BE2C (cell line): ENCODE measurements at regions not wholly inside any gene's neighbourhood (a gene's known extent, or its start where the extent isn't known, plus 50 kb on each side); places are given as distances from the start of the nearest gene placed in this dataset.

Experiments used
- DNase-seq: peaks from one replicate; pipeline ENCODE4 v3.0.0-alpha.2; 2020
- H3K27me3 ChIP-seq: fragments of 250-450 bp; sonication (Bioruptor Pico); 2 replicates; pipeline ENCODE4 v1.5.1; 2020; ENCODE audit warnings: mild to moderate bottlenecking
- H3K36me3 ChIP-seq: fragments of 250-450 bp; sonication (Bioruptor Pico); 2 replicates; pipeline ENCODE4 v1.5.1; 2020; ENCODE audit warnings: mild to moderate bottlenecking
- H3K4me1 ChIP-seq: fragments of 250-450 bp; sonication (Bioruptor Pico); 2 replicates; pipeline ENCODE4 v1.5.1; 2020
- H3K4me3 ChIP-seq: 2 replicates; pipeline ENCODE4 v1.5.1; 2011; ENCODE audit warnings: low read depth, low read length
- H3K9me3 ChIP-seq: fragments of 250-450 bp; sonication (Bioruptor Pico); 2 replicates; pipeline ENCODE4 v1.5.1; 2020
- CTCF ChIP-seq: IDR thresholded peaks from 2 replicates; pipeline ENCODE4 v1.5.1; 2012; ENCODE audit warnings: mild to moderate bottlenecking, low read depth, low read length

DNA sequence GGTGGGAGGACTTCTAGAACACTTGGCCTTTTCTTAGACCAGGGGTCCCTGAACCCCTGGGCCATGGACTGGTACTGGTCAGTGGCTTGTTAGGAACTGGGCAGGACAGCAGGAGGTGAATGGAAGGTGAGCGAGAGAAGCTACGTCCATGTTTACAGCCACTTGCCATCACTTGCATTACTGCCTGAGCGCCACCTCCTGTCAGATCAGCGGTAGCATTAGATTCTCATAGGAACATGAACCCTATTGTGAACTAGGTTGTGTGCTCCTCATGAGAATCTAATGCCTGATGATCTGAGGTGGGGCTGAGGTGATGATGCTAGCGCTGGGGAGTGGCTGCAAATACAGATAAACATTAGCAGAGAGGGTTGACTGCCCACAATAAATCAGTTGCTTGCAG lies 100.9 kb upstream of the IGFBP7 start:
- no peaks in the 10 kb centered on the region for H3K4me1 ChIP-seq
- peak; percentile 19; the same call in 1 of the 2 replicates for TF ChIP-seq CTCF
- H3K4me3 ChIP-seq: no peak overlapping the region
- no peaks in the 10 kb centered on the region for H3K9me3 ChIP-seq
- no peaks in the 10 kb centered on the region for H3K36me3 ChIP-seq
- no peaks in the 10 kb centered on the region; the same call in 1 of the 2 replicates for H3K27me3 ChIP-seq
- DNase-seq: no peak

GRCh38 chr4:57206172-57206571 lies 96.0 kb upstream of the IGFBP7 start:
- Histone ChIP-seq H3K36me3 (no peaks in the 10 kb centered on the region), H3K27me3 (no peaks in the 10 kb centered on the region), H3K4me1 (no peaks in the 10 kb centered on the region), H3K9me3 (no peaks in the 10 kb centered on the region), H3K4me3 (no peak overlapping the region)
- TF ChIP-seq CTCF: no peak
- no peak for DNase-seq

- no peak for TF ChIP-seq CTCF
Observed at GRCh38 chr4:57205580-57205979, 95.4 kb upstream of the IGFBP7 start.

GRCh38 chr4:57200799-57201327 lies 90.7 kb upstream of the IGFBP7 start:
- Histone ChIP-seq H3K27me3 (no peaks in the 10 kb centered on the region), H3K9me3 (no peaks in the 10 kb centered on the region), H3K4me1 (no peaks in the 10 kb centered on the region), H3K36me3 (no peaks in the 10 kb centered on the region), H3K4me3 (no peak overlapping the region)
- no peak for DNase-seq
- TF ChIP-seq CTCF: no peak

More at GRCh38 chr4:57205580-57205979, 95.4 kb upstream of the IGFBP7 start:
- Histone ChIP-seq H3K9me3 (no peaks in the 10 kb centered on the region), H3K4me3 (no peak overlapping the region), H3K36me3 (no peaks in the 10 kb centered on the region), H3K27me3 (no peaks in the 10 kb centered on the region), H3K4me1 (no peaks in the 10 kb centered on the region)
- DNase-seq: no peak

DNA sequence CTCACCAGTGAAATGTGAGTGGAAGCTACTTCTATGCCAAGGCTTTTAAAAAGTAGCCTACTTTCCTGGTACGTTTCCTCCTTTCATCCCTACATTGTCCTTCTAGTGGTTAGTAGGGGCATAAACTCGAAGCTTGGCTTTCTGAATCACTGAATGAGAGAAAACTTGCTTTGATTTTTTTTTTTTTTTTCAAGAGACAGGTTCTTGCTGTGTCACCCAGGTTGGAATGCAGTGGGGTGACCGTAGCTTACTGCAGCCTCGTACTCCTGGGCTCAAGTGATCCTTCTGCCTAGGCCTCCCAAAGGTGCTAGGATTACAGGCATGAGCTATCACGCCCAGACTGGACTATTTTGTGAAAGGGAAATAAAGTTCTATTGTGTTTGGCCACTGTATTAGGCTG lies 89.1 kb upstream of the IGFBP7 start:
- H3K9me3 ChIP-seq: no peaks in the 10 kb centered on the region

More for the DNA sequence above, 89.1 kb upstream of the IGFBP7 start:
- DNase-seq: no peak
- Histone ChIP-seq H3K27me3 (no peaks in the 10 kb centered on the region), H3K4me3 (no peak overlapping the region), H3K36me3 (no peaks in the 10 kb centered on the region), H3K4me1 (no peaks in the 10 kb centered on the region)
- TF ChIP-seq CTCF: no peak
